ENCODE measurements at regions not wholly inside any gene's neighbourhood (a gene's known extent, or its start where the extent isn't known, plus 50 kb on each side); places are given as distances from the start of the nearest gene placed in this dataset.
"Not testable (repeated sequence)": the region's sequence is repeated elsewhere in the genome, so short reads cannot be mapped to it uniquely, and the experiment has no call there.

- Histone ChIP-seq H3K4me3 (no peak overlapping the region), H3K4me1 (no peaks in the 10 kb centered on the region), H3K36me3 (no peaks in the 10 kb centered on the region), H3K27me3 (no peaks in the 10 kb centered on the region), H3K9me3 (peaks cover 0 to 23% (median 0%) of the 10 kb centered on the region in 4 donors), H3K27ac (no peak overlapping the region)
- no peak for DNase-seq (ENCODE audit: low spot score in 2 of 2)
- 83 to 96% methylated on average over 4 to 5 of the region's 5 CpGs for WGBS, 2 donors
- no peak for TF ChIP-seq CTCF (IDR thresholded peaks at IDR 0.05)
- no peak for TF ChIP-seq EP300 (IDR thresholded peaks at IDR 0.05)
- TF ChIP-seq POLR2A (IDR thresholded peaks at IDR 0.05), result no peak
Measured at GRCh38 chr13:20312292-20312691, 80.2 kb upstream of the GJB6 start.

- Histone ChIP-seq H3K27ac (no peak overlapping the region), H3K27me3 (no peaks in the 10 kb centered on the region), H3K9me3 (peaks cover 0 to 25% (median 0%) of the 10 kb centered on the region in 4 donors), H3K4me3 (no peak overlapping the region), H3K36me3 (no peaks in the 10 kb centered on the region), H3K4me1 (no peaks in the 10 kb centered on the region)
- DNase-seq (ENCODE audit: low spot score in 2 of 2), result no peak
- WGBS, 2 donors, result 57 to 62% methylated on average over 2 of the region's 2 CpGs
- no peak for TF ChIP-seq POLR2A (IDR thresholded peaks at IDR 0.05)
- TF ChIP-seq CTCF (IDR thresholded peaks at IDR 0.05), result no peak
- TF ChIP-seq EP300 (IDR thresholded peaks at IDR 0.05), result no peak
Measured at GRCh38 chr13:20311596-20311995, 79.5 kb upstream of the GJB6 start.

- TF ChIP-seq CTCF (IDR thresholded peaks at IDR 0.05) (no peak), POLR2A (IDR thresholded peaks at IDR 0.05) (no peak), EP300 (IDR thresholded peaks at IDR 0.05) (no peak)
- Histone ChIP-seq H3K27me3 (no peaks in the 10 kb centered on the region), H3K36me3 (no peaks in the 10 kb centered on the region), H3K4me3 (no peak overlapping the region), H3K9me3 (peaks cover 0 to 25% (median 0%) of the 10 kb centered on the region in 4 donors), H3K27ac (no peak overlapping the region), H3K4me1 (no peaks in the 10 kb centered on the region)
- no peak for DNase-seq (ENCODE audit: low spot score in 2 of 2)
- WGBS, 2 donors, result 90 to 93% methylated on average over 2 of the region's 2 CpGs
Measured at GRCh38 chr13:20311022-20311421, 78.9 kb upstream of the GJB6 start.

- H3K4me3 ChIP-seq, result no peak overlapping the region
- peaks cover 0 to 25% (median 0%) of the 10 kb centered on the region in 4 donors for H3K9me3 ChIP-seq
- no peak for TF ChIP-seq POLR2A (IDR thresholded peaks at IDR 0.05)
- TF ChIP-seq EP300 (IDR thresholded peaks at IDR 0.05), result no peak
- no peak for TF ChIP-seq CTCF (IDR thresholded peaks at IDR 0.05)
Measured at GRCh38 chr13:20306039-20306438, 73.9 kb upstream of the GJB6 start.

GRCh38 chr13:20305587-20305986 is 73.5 kb upstream of the GJB6 start:
- TF ChIP-seq EP300 (IDR thresholded peaks at IDR 0.05) (no peak), CTCF (IDR thresholded peaks at IDR 0.05) (no peak), POLR2A (IDR thresholded peaks at IDR 0.05) (no peak)
- Histone ChIP-seq H3K9me3 (peaks cover 0 to 25% (median 0%) of the 10 kb centered on the region in 4 donors), H3K27me3 (peaks cover 0 to 10% of the 10 kb centered on the region in 2 donors), H3K4me3 (no peak overlapping the region), H3K36me3 (no peaks in the 10 kb centered on the region), H3K4me1 (peaks cover 0 to 11% (median 0%) of the 10 kb centered on the region in 4 donors), H3K27ac (no peak overlapping the region)
- no peak for DNase-seq (ENCODE audit: low spot score in 2 of 2)
- 56 to 58% methylated on average over 2 of the region's 2 CpGs for WGBS, 2 donors

More at GRCh38 chr13:20306039-20306438, 73.9 kb upstream of the GJB6 start:
- DNase-seq (ENCODE audit: low spot score in 2 of 2), result no peak
- peaks cover 0 to 11% (median 0%) of the 10 kb centered on the region in 4 donors for H3K4me1 ChIP-seq
- H3K27ac ChIP-seq, result no peak overlapping the region
- peaks cover 0 to 10% of the 10 kb centered on the region in 2 donors for H3K27me3 ChIP-seq
- WGBS, 2 donors, result 88 to 90% methylated on average over 6 of the region's 6 CpGs
- no peaks in the 10 kb centered on the region for H3K36me3 ChIP-seq

- not testable (repeated sequence) for H3K27me3 ChIP-seq; DNase-seq (ENCODE audit: low spot score in 2 of 2)
- WGBS, 2 donors, result 95 to 97% methylated on average over 4 of the region's 4 CpGs
Measured at GRCh38 chr13:20304061-20304460, 71.9 kb upstream of the GJB6 start.

More at GRCh38 chr13:20304061-20304460, 71.9 kb upstream of the GJB6 start:
- H3K4me3 ChIP-seq, H3K27ac ChIP-seq, H3K36me3 ChIP-seq: not testable (repeated sequence)
- peaks cover 0 to 18% (median 0%) of the 10 kb centered on the region in 4 donors for H3K9me3 ChIP-seq
- H3K4me1 ChIP-seq, result peaks cover 0 to 11% (median 0%) of the 10 kb centered on the region in 4 donors
